Stimulated activated CD4-positive, alpha-beta T cell treated with anti-CD3 and anti-CD28 coated beads, Interleukin-12 subunit alpha, Interleukin-12 subunit beta, amount 100 ng/mL, for 24 hours (primary cell): ENCODE measurements at regions not wholly inside any gene's neighbourhood (a gene's known extent, or its start where the extent isn't known, plus 50 kb on each side); places are given as distances from the start of the nearest gene placed in this dataset.

Experiments
- DNase-seq, 2 experiments: peaks; one replicate each; pipeline ENCODE4 v3.0.0-alpha.2; 2020; ENCODE audit warnings: low read depth in 2 of 2

DNA sequence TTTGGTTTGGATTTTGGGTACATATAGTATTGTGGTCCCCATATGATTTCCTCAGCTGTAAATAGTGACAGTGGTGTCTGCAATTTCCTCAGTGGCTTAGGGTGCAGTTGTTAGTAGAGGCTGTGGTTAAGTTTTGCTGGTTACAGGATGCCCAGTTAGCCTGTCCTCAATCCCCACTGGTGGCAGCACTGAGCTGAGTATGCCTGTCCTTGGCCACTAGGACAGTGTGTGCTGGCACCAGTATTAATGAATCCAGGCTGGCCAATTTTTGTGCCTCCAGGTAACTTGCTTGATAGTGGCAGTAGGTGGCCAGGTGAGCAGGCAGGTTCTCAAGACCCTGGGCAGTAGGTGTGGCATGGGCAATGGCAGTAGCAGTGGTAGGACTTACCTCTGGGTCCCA, 973.1 kb downstream of the TMEM182 start:
- no peak for DNase-seq

DNA sequence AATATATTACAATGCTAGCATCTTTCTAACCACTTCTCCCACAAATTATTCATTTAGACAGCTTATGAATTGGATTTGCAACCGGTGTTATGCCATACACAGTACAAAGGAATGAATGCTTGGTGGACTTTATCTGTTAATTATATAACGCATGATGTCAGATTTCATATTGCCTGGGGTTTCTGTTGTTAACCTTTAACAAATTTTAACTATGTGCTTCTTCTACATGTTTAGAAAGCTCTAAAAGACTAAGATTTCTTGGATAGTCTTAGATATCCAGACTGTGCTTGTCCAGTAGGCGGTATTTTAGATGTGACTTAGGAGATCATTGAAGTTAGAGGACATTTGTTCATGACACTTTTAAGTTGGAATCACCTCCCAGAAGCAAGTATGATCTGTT, 976.3 kb downstream of the TMEM182 start:
- no peak for DNase-seq

DNA sequence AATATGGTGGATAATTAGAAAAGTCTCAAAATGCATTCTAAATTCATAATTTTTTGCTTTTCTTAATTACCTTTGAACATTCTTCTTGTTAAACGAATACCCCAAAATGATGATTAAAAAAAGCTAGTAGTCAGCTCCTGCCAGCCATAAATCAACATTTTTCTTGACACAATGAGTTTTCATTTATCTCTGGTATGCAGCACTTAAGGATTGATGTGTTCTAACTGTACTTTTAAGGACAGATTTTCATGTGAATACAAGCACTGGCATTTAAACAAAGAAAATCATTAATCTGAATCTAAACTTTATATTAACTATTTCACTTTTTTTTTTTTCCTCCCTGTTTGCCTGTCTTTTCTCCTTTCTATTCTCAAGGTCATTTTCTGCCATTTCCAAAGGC, 976.8 kb downstream of the TMEM182 start:
- no peak for DNase-seq

DNA sequence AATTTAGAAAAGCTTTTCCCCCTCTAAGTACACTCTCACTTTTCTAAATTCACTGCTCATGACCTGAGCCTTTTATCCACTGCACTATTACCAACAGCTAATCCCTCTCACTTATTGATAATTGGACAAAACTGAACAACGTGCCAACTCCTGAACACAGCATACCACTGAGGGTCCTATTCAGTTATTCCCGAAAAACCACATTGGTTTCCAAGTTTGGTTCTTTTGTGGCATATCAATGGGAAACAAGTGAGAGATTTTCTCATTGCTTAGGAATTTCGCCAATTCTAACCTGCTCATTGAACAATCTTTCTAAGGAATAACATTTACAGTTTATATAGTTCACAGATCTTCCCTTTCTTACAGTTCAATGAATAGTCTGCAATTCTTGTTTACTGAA, 977.4 kb downstream of the TMEM182 start:
- no peak for DNase-seq

DNA sequence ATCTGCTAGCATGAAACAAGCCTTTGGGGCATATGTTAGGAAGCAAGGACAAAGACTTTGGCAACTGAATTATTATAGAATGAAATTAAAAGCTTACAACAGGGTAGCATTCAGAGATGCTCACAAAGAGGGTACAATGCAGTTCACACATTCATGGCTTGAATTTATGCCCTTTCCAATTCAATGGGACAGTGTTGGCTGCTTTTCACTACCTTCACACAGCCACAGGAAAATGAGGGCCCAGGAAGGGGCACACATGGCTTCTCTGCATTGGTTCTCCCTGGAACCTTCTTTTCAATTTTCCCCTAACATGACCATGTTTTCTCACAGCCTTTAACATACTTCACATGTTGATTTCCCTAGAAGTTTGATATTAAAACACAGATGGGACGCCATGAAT, 978.1 kb downstream of the TMEM182 start:
- no peak for DNase-seq

DNA sequence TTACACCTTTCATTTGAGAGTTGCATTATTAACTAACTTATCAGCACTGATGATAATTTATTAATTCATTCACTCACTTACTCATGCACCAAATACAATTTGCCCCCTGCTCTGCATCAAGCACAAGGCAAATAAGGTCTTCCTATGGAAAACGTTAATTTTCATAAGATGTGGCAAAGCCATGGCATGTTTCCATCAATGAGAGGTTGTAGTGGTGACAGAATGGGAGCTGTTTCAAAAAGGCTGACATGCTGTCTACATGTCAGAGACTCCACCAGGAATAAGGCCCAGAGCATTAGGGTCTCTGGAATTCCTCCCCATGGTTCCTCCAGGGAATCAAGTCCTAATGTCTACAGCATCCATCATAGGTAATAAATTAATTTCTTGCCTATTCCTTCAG, 978.8 kb downstream of the TMEM182 start:
- DNase-seq: no peak

DNA sequence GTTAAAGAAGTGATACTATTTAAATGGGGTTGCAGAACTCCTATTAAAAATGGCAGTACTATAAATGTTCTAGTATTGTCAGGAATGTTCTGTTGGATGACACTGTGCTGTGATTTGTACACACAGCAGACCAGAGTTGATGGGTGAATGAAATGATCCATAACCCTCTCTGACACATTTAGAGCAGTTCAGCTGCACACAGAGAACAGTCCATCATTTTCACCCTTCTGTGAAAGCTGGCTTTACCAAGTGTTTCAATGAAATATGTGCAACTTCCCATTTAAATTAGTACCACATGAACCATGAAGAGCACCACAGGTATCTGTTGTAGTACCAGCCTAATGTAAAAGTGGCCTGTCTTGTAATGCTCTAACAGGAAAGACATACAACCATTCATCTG, 981.4 kb downstream of the TMEM182 start:
- DNase-seq: no peak

DNA sequence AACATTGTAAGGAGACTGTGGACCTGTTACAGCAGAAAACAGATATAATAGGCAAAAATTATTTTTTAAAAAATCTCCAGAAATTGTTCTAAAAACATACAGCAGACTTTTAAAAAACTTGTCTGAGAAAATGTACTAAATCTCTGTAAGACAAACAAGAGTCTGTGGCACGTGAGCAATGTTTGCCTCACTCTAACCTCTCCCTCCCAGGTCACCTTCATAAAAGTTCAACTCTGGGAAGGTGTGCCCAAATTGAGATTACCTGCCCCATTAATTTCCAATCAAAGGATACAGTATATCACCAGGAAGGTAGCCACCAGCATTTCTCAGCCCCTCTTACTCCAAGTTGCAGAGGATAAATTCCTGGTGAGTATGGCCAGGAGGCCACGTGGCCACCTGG, 992.7 kb downstream of the TMEM182 start:
- DNase-seq: no peak

DNA sequence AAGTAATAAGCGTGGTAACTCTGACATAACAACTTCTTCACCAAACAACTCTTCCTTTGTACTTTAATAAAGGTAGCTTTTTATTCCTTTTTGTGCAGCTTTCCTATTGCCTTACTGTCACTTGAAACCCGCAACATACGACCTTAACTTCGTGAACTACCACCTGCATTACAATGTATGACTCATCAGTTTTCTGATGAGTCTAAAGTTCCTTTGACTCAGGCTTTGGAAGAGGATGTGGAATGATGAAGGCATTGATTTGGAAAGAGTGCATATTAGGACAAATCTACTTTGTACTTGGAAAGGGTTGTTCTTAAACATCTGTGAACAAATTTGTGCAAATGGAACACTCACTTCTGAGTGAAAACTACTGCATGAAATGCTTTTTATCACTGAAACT, 1012.1 kb downstream of the TMEM182 start:
- no peak for DNase-seq

DNA sequence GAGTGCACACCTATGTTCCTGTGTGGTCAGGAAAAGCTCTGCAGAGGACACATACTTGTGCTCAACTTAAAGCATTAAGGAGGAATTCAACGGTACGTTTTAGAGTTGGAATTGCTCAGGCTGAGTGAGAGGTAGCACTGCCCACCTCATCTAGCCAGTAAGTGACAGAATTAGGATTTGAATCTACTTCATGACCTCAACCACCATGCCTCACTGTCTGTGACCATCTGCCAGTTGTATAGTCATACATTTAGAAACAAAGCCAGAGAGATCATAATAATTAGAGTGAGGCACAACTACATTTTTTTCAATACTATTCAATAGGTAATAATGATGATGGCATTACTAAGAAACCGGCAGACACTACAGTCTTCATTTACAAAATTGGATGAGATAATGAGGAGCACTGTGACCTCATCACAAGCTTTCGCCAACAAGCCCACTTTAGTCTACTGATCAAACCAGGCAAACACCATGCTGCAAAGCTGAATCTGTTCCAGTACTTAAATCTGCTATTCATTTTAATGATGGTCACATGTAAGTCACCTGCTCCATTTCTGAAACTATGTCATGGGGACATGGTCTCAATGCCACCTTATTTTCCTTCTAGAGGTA, 1018.4 kb downstream of the TMEM182 start:
- no peak for DNase-seq

DNA sequence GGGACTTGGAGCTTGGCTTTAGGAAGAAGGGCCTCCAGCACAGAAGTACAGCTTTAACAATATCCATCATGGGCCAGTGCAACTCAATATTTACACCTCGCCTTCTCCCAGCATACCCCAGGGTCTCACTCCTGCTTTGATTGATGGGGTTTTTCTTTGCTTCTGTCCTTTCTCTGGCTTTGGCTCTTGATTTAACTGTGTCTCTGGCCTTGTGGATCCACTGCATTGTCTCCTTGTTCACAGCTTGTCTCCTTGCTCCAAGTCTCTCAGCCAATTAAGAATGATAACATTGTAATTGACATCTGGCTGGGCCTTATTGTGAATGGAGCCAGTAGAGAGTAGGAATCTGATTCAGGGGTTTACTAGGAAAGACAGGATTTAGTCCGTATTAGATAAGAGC, 1019.5 kb downstream of the TMEM182 start:
- DNase-seq: no peak

DNA sequence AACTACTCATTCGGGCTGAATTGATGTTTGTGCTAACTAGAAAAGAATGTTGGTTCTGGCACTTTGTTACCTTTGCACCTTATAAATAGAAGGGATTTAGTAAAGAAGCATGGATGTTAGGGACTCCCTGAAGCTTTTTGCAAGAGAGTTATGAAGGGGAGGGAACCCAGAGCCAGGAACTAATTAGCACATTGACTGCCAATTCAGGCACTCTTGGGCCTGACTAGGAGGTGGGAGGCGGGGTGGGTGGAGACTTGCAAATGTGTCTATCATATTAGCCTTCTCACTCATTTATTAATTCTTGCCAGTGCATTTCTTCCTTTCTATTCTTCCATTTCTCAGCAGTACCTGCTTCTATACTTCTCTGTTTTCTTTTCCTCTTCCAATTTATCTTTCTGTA, 1022.4 kb downstream of the TMEM182 start:
- DNase-seq: no peak

DNA sequence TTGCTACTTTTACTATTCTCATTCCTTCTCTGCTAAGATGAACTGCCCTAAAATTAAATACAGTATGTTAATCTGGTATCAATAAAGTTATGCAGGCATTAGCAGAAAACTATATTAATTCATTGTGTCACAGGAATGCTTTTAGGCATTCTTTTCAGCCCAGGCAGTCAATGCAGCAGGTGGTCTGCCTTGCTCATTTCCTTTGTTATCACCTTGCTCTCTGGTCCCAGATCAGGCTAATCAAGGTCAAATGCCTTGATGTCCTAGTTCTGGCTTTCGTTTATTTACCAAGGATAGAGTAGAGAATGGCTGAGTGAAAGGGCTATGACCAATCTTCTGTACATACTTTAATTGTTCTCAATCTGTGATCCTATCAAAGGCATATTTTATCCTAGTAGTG, 1023.6 kb downstream of the TMEM182 start:
- no peak for DNase-seq

DNA sequence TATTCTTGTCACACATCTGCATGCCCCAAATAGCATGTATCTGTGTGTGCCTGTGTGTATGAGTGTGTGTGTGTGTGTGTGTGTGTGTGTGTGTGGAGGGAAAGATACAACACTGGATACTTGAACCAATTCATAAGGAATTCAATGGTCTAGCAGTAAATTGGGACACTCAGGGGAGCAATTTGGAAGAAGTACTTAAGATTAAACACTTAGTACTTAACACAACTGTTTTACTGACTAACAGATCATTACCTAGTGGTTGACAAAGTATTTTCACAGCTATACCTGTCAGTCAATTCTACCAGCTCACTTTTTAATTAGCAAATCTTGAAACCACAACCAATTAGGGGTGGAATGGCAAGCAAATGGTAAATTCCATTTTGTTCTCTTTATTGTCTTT, 1024.1 kb downstream of the TMEM182 start:
- DNase-seq: no peak

DNA sequence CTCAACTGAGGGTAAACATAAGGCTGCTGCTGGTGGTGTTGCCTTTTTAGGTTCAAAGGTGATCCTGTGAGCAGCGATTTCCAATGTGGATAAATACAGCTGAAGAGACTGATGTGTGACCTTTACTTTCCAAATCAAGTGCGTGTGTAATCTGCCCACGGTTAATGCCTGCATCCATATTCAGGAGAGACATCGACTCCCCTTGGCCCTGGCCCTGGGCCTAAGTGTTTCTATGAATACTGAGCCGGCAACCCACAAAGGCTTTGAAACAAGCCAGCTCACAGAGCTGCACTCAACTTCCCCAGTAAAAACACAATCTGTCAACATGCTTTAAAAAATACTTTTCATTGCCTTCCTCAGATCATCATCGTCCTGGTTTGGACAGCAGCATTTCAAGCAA, 1026.6 kb downstream of the TMEM182 start:
- no peak for DNase-seq

DNA sequence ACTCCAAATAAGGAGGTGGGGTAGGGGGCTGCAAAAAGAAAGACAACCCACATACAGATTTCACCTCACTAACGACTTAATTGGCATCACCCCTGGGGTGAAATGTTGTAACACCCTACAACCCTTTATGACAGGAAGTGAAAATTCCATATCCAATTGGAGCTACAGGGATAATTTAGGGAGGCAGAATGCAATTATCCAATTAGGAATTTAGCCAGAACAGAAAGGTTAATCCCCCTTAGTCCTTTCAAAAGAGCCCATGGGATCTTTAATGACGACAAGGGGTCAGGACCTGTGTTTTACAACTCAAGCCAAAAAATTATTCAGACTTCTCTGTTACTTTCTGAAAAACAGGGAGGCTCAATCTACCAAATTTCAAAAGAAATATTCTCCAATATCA, 1027.1 kb downstream of the TMEM182 start:
- no peak for DNase-seq

DNA sequence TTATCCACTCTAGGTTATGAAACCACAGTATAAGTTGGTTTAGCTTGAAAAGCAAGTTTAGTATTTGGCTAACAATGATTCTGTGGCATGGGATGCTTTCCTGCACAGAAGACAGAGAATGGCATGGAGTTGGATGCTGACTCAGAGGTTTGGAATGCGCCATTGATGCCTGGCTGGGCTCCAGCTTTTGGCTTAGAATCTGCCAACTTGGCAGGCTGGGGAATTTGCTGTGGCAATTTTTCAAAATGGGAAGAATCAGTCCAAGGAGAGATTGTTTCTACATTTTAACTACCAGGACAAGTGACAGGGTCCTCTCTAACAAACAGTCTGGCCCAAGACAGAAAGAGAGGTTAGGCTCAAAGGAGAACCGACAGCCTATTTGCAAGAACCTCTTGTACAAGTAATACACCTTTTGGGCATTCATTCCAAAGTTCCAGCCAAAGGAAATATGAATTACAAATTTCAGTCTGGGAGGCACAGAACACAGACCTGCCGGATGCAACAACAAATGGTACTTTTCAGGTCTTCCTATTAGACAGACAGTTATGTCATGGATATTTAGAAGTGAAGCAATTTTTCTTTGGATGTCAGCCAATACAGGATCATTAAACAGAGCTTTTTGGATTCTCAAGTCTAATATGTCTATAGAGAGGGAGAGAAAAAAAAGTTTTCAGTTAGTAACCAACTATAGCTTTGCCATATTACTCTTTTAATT, 1027.7 kb downstream of the TMEM182 start:
- no peak for DNase-seq

DNA sequence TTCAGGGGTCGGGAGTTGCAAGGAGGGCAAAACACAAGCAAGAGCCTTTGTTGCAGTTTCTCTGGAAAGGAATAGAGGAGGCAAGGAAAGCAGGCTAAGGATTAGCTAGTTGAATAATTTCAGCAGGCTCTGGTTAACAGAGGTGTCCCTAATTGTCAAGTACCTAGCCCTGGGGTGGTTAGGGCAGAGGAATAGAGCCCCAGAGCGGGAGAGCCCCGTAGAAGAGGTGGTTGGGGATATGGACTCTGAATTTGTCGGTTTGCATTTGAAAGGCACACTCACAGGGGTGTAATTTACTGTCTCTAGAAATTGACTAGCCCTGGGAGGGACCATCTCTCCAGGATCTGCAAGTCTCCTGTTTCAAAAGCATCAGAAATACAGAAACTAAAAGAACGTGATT, 1030.2 kb downstream of the TMEM182 start:
- no peak for DNase-seq

DNA sequence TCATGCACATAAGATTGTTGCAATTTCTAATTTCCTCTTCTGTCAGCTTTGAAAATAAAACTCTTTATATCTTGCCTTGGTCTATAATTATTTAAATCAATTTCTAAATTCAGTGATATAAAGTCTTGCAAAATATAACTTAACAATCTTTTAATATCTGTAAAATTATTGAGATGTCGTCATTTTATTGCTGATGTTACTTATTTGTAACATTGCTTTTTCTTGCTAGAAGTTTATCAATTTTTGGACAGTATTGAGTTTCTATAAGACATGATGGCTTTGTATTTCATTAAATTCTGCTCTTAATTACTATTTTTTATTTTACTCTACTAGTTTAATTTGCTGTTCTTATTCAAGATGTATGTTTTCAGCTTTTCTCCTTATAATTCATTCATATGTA, 1036.5 kb downstream of the TMEM182 start:
- no peak for DNase-seq

DNA sequence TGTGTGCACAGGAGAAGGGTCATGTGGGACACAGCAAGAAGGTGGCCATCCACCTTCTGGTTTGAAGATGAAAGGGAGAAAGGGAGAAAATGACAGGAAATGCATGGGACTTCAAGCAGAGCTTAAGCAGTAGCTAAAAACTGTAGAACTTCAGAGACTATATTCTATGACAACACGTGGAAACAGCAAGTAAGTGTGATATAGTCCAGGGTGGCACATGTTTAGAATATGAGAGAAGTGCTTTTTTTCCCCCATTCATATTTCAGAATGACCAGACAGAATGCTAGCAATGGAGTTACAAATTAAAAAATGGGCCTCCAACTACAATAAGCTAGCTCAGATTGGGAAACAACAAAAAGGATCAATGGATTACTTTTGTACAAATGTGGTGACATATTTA, 1042.2 kb downstream of the TMEM182 start:
- no peak for DNase-seq

DNA sequence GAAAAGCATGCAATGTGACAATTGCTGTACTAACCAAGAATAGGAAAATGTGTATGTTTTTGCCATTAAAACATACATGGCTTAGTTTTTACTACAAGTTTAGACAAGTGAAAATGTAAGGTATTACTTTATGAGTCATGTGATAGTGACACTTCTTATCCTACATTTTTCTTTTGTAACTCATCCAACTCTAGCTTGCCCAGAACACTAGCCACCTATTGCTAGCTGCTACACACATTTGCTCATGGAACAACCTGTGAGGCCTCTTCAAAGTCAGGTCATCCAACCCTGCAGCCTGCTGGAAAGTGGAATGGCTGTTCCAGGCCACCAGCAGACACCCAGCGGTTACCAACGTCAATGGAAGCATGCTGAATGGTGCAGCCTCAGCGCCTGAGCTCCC, 1043.9 kb downstream of the TMEM182 start:
- DNase-seq: no peak

DNA sequence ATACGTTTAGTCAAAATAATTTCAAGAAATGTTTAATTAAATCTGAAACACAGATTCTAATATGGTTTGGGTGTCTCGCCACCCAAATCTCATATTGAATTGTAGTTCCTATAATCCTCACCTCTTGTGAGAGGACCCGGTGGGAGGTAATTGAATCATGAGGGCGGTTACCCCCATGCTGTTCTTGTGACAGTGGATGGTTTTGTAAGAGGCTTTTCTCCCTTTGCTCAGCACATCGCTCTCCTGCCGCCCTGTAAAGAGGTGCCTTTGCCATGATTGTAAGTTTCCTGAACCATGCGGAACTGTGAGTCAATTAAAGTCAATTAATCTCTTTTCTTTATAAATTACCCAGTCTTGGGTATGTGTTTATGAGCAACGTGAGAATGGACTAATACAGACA, 1045.1 kb upstream of the POU3F3 start:
- no peak for DNase-seq

DNA sequence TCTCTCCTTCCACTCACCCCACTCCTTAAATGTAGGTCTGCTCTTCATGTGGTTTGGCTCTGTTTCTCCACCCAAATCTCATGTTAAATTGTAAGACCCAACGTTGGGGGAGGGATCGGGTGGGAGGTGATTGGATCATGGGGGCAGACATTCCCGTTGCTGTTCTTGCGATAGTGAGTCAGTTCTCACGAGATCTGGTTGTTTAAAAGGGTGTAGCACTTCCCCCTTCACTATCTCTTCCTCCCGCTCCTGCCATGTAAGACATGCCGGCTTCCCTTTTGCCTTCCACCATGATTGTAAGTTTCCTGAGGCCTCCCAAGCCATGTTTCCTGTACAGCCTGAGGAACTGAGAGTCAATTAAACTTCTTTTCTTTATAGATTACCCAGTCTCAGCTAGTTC, 1044.5 kb upstream of the POU3F3 start:
- DNase-seq: no peak

DNA sequence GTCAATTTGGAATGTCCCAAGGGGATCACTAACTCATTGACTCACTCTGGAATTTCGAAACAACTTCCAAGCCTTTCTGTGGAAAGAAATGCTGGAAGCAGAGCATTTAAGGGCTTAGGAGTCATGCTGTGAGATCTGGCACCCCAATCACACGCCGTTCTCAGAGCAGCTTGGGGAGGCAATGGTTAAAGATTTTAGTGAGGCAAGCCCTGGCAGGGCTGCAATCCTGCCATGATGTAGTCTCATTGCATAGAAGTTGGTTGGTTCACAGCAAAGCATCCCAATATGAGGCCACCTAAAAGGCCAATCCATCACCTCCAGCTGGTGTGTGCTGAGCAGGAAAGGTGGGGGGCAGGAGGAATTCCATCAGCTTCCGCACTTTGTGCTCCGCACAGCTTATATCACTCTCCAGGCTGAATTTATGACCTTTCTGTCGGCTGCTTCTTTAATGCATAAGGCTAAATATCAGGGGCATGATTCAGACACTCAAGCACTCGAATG, 1043.9 kb upstream of the POU3F3 start:
- no peak for DNase-seq
